ENCODE measurements at regions not wholly inside any gene's neighbourhood (a gene's known extent, or its start where the extent isn't known, plus 50 kb on each side); places are given as distances from the start of the nearest gene placed in this dataset.

GRCh38 chr1:170881268-170882265, 53.8 kb upstream of the MROH9 start:
- no peak for FAIRE-seq
- DNase-seq (ENCODE audit: insufficient read length, low spot score): no peak

More at GRCh38 chr1:170881268-170882265, 53.8 kb upstream of the MROH9 start:
- TF ChIP-seq POLR2A (IDR thresholded peaks at IDR 0.05; ENCODE audit: low read depth, low read length): no peak
